HG03469 (cell line): ENCODE measurements at regions not wholly inside any gene's neighbourhood (a gene's known extent, or its start where the extent isn't known, plus 50 kb on each side); places are given as distances from the start of the nearest gene placed in this dataset.
"Not testable (repeated sequence)": the region's sequence is repeated elsewhere in the genome, so short reads cannot be mapped to it uniquely, and the experiment has no call there.

Source experiments
- ATAC-seq: cut with Tn5 transposase; IDR thresholded peaks from one replicate; pipeline ENCODE4 v1.9.1; 2021; ENCODE audit warnings: mild to moderate bottlenecking, moderate library complexity, moderate number of reproducible peaks; ENCODE audit not compliant: unreplicated experiment

- peak; percentile 91 for ATAC-seq
Measured at GRCh38 chr3:103134023-103134724, 699.4 kb downstream of the ZPLD1 start.

GRCh38 chr3:103136621-103137020 is 701.8 kb downstream of the ZPLD1 start:
- ATAC-seq: no peak

GRCh38 chr3:103137830-103138229 is 703.0 kb downstream of the ZPLD1 start:
- no peak for ATAC-seq

- no peak for ATAC-seq
Measured at GRCh38 chr3:103158183-103158582, 723.4 kb downstream of the ZPLD1 start.

- ATAC-seq: no peak
Measured at GRCh38 chr3:103166890-103167289, 732.1 kb downstream of the ZPLD1 start.

- peak; percentile 50 for ATAC-seq
Measured at GRCh38 chr3:103167850-103168249, 733.0 kb downstream of the ZPLD1 start.

- ATAC-seq: no peak
Measured at GRCh38 chr3:103169289-103169688, 734.5 kb downstream of the ZPLD1 start.

GRCh38 chr3:103170651-103171050 is 735.8 kb downstream of the ZPLD1 start:
- peak; percentile 46 for ATAC-seq

- ATAC-seq: no peak
Measured at GRCh38 chr3:103173940-103174339, 739.1 kb downstream of the ZPLD1 start.

- ATAC-seq: no peak
Measured at GRCh38 chr3:103181160-103181559, 746.3 kb downstream of the ZPLD1 start.

- ATAC-seq: no peak
Measured at GRCh38 chr3:103184772-103185171, 750.0 kb downstream of the ZPLD1 start.

GRCh38 chr3:103189941-103190340 is 755.1 kb downstream of the ZPLD1 start:
- no peak for ATAC-seq

- no peak for ATAC-seq
Measured at GRCh38 chr3:103195216-103195615, 760.4 kb downstream of the ZPLD1 start.

GRCh38 chr3:103203441-103203840 is 768.6 kb downstream of the ZPLD1 start:
- no peak for ATAC-seq

- no peak for ATAC-seq
Measured at GRCh38 chr3:103210583-103210982, 775.8 kb downstream of the ZPLD1 start.

GRCh38 chr3:103218146-103218545 is 783.3 kb downstream of the ZPLD1 start:
- ATAC-seq: peak; percentile 99

GRCh38 chr3:103218793-103219192 is 784.0 kb downstream of the ZPLD1 start:
- peak; percentile 16 for ATAC-seq

GRCh38 chr3:103227651-103228050 is 792.8 kb downstream of the ZPLD1 start:
- no peak for ATAC-seq

- no peak for ATAC-seq
Measured at GRCh38 chr3:103247459-103247858, 812.6 kb downstream of the ZPLD1 start.

- not testable (repeated sequence) for ATAC-seq
Measured at GRCh38 chr3:103254827-103255226, 820.0 kb downstream of the ZPLD1 start.

- no peak for ATAC-seq
Measured at GRCh38 chr3:103269287-103269686, 834.5 kb downstream of the ZPLD1 start.

GRCh38 chr3:103271575-103271974 is 836.8 kb downstream of the ZPLD1 start:
- no peak for ATAC-seq

GRCh38 chr3:103295974-103296570 is 861.3 kb downstream of the ZPLD1 start:
- ATAC-seq: no peak
